ENCODE measurements at regions not wholly inside any gene's neighbourhood (a gene's known extent, or its start where the extent isn't known, plus 50 kb on each side); places are given as distances from the start of the nearest gene placed in this dataset.

- H3K27me3 ChIP-seq, result no peaks in the 10 kb centered on the region
- no peaks in the 10 kb centered on the region for H3K4me1 ChIP-seq
- no peak overlapping the region for H3K4me3 ChIP-seq (ENCODE audit: low read depth, low read length)
Measured at GRCh38 chr11:59284773-59285129, 72.0 kb upstream of the MPEG1 start.

DNA sequence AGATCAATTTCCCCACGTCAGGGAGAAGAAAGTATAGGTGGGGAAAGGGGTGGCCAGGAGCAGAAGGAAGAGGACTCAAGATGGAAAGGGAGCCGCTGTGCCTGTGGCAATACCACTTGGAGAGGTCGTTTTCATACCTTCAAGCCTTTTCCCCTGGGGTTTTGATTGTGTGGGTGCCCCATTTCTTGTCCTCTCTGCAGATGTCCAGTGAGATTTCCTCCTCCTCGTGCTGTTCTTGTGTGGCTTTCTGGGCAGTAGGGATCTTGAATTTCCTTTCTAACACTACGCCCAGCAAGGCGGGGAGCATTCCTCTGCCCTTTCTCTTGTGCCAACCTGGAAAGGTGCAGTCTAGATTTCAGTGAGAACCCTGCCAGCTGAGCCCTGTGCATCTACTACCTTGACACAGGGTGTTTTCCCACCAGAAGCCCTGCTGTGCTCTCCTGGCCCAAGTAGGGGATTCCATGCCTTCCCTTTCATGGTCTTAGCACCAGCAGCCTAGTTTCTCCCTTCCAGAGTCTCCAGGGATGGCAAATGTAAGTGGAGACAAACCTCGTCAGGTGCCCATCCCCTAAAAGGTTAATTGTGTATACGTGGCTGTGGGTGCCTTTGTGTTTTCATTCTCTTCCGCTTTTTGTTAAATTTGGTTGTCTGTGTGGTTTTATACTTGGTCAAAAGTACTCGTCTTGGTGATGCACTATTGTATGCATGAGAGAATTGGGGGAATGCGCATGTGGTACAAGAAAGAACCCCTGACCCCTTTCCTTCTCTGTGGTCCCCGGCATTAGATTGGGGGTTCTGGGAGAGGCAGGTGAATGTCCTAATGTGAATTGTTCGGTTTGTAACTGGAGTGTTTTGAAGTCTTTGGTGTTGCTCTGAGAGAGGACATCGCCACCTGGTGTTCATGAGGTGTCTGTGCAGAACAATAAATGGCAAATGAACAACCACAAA, 71.4 kb upstream of the MPEG1 start:
- no peaks in the 10 kb centered on the region for H3K9me3 ChIP-seq
- H3K36me3 ChIP-seq, result no peaks in the 10 kb centered on the region
- peak; percentile 8 for DNase-seq
- TF ChIP-seq, protein P1, sequence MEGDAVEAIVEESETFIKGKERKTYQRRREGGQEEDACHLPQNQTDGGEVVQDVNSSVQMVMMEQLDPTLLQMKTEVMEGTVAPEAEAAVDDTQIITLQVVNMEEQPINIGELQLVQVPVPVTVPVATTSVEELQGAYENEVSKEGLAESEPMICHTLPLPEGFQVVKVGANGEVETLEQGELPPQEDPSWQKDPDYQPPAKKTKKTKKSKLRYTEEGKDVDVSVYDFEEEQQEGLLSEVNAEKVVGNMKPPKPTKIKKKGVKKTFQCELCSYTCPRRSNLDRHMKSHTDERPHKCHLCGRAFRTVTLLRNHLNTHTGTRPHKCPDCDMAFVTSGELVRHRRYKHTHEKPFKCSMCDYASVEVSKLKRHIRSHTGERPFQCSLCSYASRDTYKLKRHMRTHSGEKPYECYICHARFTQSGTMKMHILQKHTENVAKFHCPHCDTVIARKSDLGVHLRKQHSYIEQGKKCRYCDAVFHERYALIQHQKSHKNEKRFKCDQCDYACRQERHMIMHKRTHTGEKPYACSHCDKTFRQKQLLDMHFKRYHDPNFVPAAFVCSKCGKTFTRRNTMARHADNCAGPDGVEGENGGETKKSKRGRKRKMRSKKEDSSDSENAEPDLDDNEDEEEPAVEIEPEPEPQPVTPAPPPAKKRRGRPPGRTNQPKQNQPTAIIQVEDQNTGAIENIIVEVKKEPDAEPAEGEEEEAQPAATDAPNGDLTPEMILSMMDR (IDR thresholded peaks at IDR 0.05; ENCODE audit: low read depth, low read length), result peak; percentile 64
- H3K27me3 ChIP-seq, result no peaks in the 10 kb centered on the region
- no peak overlapping the region for H3K4me3 ChIP-seq (ENCODE audit: low read depth, low read length)
- H3K4me1 ChIP-seq, result no peaks in the 10 kb centered on the region

More at GRCh38 chr11:59284773-59285129, 72.0 kb upstream of the MPEG1 start:
- no peak for DNase-seq
- Histone ChIP-seq H3K9me3 (no peaks in the 10 kb centered on the region), H3K36me3 (no peaks in the 10 kb centered on the region)
- TF ChIP-seq, protein P1 (IDR thresholded peaks at IDR 0.05; ENCODE audit: low read depth, low read length), result no peak

DNA sequence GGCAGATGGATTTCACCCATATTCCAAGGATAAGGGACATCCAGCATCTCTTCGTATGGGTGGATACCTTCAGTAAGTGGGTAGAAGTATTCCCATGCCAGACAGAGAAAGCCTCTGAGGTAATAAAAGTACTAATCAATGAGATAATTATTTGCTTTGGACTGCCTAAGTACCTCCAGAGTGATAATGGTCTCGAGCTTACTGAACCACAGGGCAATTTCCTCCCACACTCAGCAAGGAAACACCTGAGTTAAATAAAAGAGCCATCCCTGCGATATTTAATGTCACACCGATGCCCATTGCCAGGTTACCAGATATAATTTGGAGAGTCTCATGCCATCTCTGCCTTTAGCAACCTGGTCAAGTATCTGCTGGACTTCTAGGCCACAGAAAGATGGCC, 70.6 kb upstream of the MPEG1 start:
- no peaks in the 10 kb centered on the region for H3K9me3 ChIP-seq
- H3K4me3 ChIP-seq (ENCODE audit: low read depth, low read length), result no peak overlapping the region
- DNase-seq, result no peak
- no peaks in the 10 kb centered on the region for H3K36me3 ChIP-seq
- TF ChIP-seq, protein P1 (IDR thresholded peaks at IDR 0.05; ENCODE audit: low read depth, low read length), result no peak
- no peaks in the 10 kb centered on the region for H3K27me3 ChIP-seq
- no peaks in the 10 kb centered on the region for H3K4me1 ChIP-seq

GRCh38 chr11:59281177-59281576, 68.5 kb upstream of the MPEG1 start:
- no peak overlapping the region for H3K4me3 ChIP-seq (ENCODE audit: low read depth, low read length)
- H3K36me3 ChIP-seq, result no peaks in the 10 kb centered on the region
- no peaks in the 10 kb centered on the region for H3K4me1 ChIP-seq
- H3K27me3 ChIP-seq, result no peaks in the 10 kb centered on the region
- no peak for DNase-seq
- H3K9me3 ChIP-seq, result no peaks in the 10 kb centered on the region
- TF ChIP-seq, protein P1 (IDR thresholded peaks at IDR 0.05; ENCODE audit: low read depth, low read length), result no peak

DNA sequence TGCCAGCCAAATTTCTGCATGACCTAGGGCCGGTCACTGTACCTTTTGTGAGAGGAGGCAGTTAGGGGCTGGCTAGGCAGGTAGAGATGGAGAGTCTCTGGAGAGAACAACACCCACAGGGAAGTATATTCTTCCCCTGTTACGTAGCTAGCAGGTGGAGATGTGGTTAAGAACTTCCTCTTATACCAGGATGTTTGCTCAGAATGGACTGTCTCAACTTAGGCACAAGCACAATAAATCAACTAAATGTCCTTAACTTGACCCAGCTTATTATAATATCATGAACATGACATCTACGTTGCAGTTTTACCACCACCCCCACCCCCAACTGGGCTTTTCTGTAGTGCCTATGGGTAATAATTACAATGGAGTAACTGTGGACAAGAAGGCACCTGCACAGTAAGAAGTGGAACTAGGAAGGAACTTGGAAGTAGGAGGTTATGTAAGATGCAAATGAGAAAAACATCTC, 60.7 kb upstream of the MPEG1 start:
- Histone ChIP-seq H3K36me3 (no peaks in the 10 kb centered on the region), H3K4me1 (no peaks in the 10 kb centered on the region), H3K4me3 (ENCODE audit: low read depth, low read length) (no peak overlapping the region), H3K9me3 (no peaks in the 10 kb centered on the region), H3K27me3 (no peaks in the 10 kb centered on the region)
- TF ChIP-seq, protein P1 (IDR thresholded peaks at IDR 0.05; ENCODE audit: low read depth, low read length), result no peak
- no peak for DNase-seq

GRCh38 chr11:59272771-59273372, 60.1 kb upstream of the MPEG1 start:
- Histone ChIP-seq H3K4me3 (ENCODE audit: low read depth, low read length) (no peak overlapping the region), H3K9me3 (no peaks in the 10 kb centered on the region), H3K4me1 (no peaks in the 10 kb centered on the region), H3K36me3 (no peaks in the 10 kb centered on the region), H3K27me3 (no peaks in the 10 kb centered on the region)
- TF ChIP-seq, protein P1 (IDR thresholded peaks at IDR 0.05; ENCODE audit: low read depth, low read length), result no peak
- no peak for DNase-seq
